Astrocyte of the spinal cord (primary cell): ENCODE measurements at regions not wholly inside any gene's neighbourhood (a gene's known extent, or its start where the extent isn't known, plus 50 kb on each side); places are given as distances from the start of the nearest gene placed in this dataset.

Source experiments
- DNase-seq: peaks from one replicate; pipeline ENCODE4 v3.0.0; 2011; ENCODE audit warnings: low read depth, low spot score
- H3K4me3 ChIP-seq: 2 replicates; pipeline ENCODE4 v1.5.1; 2011; ENCODE audit warnings: low read depth, mild to moderate bottlenecking, low read length, moderate library complexity
- CTCF ChIP-seq: IDR thresholded peaks from 2 replicates; pipeline ENCODE4 v1.5.1; 2012; ENCODE audit warnings: low read depth, mild to moderate bottlenecking, low read length, inconsistent platforms
- in situ Hi-C: cut with HindIII; loops from 2 replicates; pipeline ENCODE4 v1.10.0; 2017; ENCODE audit warnings: low sequenced_read_pairs

GRCh38 chr1:22239378-22239777, 96.5 kb upstream of the WNT4 start:
- in situ Hi-C loops = no loop called here
- TF ChIP-seq CTCF = no peak
- DNase-seq = no peak

GRCh38 chr1:22241250-22241649, 98.4 kb upstream of the WNT4 start:
- in situ Hi-C loops = no loop called here
- no peak overlapping the region for H3K4me3 ChIP-seq
- no peak for TF ChIP-seq CTCF
- no peak for DNase-seq

More at GRCh38 chr1:22239378-22239777, 96.5 kb upstream of the WNT4 start:
- H3K4me3 ChIP-seq = no peak overlapping the region

- DNase-seq = no peak
- no peak overlapping the region for H3K4me3 ChIP-seq
- no peak for TF ChIP-seq CTCF
- in situ Hi-C loops = no loop called here
These were observed 98.9 kb upstream of the WNT4 start for GRCh38 chr1:22241811-22242210.

GRCh38 chr1:22245100-22245650, 102.3 kb upstream of the WNT4 start:
- TF ChIP-seq CTCF = no peak
- in situ Hi-C loops = no loop called here
- DNase-seq = no peak
- no peak overlapping the region for H3K4me3 ChIP-seq

GRCh38 chr1:22245726-22246125, 102.8 kb upstream of the WNT4 start:
- H3K4me3 ChIP-seq = no peak overlapping the region
- DNase-seq = no peak
- TF ChIP-seq CTCF = no peak
- in situ Hi-C loops = no loop called here

GRCh38 chr1:22246755-22247480, 104.0 kb upstream of the WNT4 start:
- DNase-seq = no peak
- no peak for TF ChIP-seq CTCF
- H3K4me3 ChIP-seq = no peak overlapping the region
- in situ Hi-C loops = no loop called here
